AG09319 (cell line): ENCODE measurements at regions not wholly inside any gene's neighbourhood (a gene's known extent, or its start where the extent isn't known, plus 50 kb on each side); places are given as distances from the start of the nearest gene placed in this dataset.
A peak's percentile ranks its signal among the peaks of the same experiment; 100 is the strongest.

Experiments used
- DNase-seq: peaks from one replicate; pipeline ENCODE4 v3.0.0-alpha.2; 2010; ENCODE audit warnings: low read depth; ENCODE audit errors: extremely low read depth
- TF ChIP-seq, protein P1 (sequence below): IDR thresholded peaks from 2 replicates; pipeline ENCODE4 v1.5.1; 2011; ENCODE audit warnings: low read depth, mild to moderate bottlenecking, inconsistent platforms, low read length, moderate library complexity

DNA sequence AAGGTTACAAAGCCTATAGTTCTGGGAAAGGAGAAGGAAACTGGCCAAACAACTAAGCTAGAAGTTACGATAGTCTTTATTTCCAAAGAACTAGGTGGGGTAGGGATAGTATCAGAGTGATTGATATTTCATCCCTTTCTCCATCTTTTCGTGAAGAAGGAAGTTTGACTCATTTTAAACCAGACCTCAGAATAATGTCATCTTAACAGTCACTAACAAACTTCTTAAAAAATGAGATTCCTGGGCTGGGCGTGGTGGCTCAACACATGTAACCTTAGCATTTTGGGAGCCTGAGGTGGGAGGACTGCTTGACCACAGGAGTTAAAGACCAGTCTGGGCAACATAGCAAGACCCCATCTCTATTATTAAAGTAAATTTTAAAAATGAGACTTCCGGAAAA lies 69.4 kb downstream of the ARL4A start:
- TF ChIP-seq, protein P1, sequence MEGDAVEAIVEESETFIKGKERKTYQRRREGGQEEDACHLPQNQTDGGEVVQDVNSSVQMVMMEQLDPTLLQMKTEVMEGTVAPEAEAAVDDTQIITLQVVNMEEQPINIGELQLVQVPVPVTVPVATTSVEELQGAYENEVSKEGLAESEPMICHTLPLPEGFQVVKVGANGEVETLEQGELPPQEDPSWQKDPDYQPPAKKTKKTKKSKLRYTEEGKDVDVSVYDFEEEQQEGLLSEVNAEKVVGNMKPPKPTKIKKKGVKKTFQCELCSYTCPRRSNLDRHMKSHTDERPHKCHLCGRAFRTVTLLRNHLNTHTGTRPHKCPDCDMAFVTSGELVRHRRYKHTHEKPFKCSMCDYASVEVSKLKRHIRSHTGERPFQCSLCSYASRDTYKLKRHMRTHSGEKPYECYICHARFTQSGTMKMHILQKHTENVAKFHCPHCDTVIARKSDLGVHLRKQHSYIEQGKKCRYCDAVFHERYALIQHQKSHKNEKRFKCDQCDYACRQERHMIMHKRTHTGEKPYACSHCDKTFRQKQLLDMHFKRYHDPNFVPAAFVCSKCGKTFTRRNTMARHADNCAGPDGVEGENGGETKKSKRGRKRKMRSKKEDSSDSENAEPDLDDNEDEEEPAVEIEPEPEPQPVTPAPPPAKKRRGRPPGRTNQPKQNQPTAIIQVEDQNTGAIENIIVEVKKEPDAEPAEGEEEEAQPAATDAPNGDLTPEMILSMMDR = no peak
- no peak for DNase-seq

DNA sequence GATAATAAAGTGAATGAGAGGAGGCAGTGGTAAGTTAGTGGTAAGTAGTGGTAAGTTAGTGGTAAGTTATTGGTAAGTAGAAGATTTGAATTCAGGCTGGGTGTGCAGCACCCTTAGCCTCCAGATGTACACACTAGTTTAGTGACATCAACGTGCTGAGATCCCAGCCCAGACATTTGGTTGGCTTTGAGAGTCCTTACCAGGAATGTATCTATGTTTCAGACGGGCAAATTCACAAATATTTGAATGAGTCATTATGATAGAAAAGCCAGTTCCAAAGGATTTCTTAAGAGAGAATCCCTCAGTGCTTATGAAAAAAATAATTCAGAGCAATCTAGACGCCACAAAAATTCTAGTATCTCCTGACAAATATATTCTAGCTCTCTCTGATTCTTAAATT lies 70.0 kb downstream of the ARL4A start:
- peak; percentile 52 for DNase-seq
- TF ChIP-seq, protein P1 = no peak

DNA sequence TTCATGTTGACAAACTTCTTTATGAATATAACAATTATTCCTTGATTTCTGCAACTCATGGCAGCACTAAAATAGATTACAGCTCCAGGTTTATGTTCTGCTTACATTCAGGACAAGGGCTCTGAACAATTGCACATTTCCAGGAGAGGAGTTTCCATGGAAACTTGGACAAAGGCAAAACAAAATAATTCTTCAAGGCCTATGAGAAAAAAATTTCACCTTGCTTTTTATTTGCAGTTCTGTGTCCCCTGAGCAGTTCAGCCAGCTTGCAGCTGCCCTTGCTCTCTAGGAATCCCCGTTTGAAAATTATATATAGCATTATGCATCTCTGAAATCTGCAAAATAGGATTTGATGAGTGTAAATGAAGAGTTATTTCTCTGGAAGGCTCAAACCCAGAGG lies 71.7 kb downstream of the ARL4A start:
- TF ChIP-seq, protein P1 = no peak
- DNase-seq = no peak

DNA sequence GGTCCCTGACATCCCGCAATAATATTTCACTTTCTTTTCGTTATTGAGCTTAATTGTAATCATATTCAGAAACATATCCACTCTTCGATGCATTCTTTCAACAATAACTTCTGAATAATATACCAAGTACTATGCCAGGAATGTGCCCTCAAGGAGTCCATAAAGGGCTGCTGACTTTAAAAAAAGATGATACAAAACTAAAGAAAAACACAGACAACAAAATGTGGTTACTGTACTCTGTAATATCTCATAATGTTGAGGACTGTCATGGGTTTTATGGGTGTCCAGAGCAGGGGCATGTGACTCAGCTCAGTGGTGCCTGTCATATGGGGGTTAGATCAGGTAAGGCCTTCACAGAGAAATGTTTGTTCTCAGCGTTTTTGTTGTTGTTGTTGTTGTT lies 73.7 kb downstream of the ARL4A start:
- DNase-seq = no peak
- TF ChIP-seq, protein P1 = no peak

DNA sequence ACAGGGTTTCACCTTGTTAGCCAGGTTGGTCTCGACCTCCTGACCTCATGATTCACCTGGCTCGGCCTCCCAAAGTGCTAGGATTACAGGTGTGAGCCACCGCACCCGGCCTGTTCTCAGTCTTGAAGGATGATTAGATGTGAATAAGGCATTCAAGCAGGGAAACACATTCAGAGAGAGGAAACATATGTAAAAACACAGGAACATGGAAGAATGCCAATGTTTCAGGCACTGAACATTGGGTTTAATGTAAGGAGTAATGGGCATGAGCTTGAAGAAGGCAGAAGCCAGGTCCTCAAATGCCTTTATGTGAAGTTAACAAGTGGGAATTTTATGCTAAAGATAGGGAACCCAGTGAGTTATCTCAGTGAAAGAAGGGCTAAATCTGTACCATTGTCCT lies 74.3 kb downstream of the ARL4A start:
- no peak for DNase-seq
- TF ChIP-seq, protein P1 = no peak

DNA sequence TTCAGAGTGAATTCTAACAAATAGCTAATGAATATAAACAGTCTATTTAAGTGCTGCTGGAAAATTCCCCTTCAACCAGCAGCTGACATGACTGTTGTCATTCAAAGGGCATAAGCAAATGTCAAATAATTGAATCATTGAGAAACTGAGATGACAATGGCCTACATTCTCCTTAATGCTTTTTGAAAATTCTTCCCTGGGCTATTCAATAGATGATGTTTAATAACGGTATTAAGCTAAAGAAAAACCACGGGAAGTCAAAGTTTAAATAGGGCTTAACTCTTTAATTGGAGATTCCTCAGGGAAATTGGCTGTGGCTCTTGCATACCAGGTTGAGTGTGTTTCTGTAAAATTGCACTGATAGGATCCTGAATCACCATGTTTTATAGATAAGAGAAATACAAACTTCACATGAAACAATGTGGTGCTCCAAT lies 77.0 kb downstream of the ARL4A start:
- no peak for DNase-seq
- TF ChIP-seq, protein P1 = no peak

DNA sequence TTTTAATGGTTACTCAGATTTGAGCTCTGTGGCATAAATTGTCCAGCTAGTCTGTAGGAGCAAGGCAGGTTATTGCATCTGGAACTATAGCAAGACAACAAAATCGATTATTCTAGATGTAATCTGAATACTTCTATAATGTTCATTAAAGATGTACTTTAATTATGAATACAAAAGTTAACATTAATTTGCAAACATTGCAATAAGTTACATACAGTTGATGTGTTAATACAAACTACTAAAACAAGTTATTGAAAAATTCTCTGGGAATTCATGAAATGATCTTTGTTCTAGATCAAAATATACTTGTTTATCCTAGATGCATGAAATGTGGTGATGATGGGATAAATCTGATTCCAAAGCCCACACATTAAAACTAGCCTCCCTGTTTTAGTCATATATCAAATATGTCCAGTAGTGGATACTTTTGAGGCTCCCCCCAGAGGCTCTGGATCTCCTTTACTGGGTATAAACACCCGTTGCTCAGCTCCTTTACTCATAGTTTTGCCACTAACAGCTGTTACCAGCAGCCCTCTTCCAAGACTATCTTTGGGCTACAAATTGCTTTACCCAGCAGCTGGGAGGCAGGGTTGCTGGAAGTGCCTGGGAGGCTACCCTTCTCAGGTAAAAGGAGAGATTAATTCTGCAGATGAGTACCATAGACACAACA lies 78.1 kb downstream of the ARL4A start:
- DNase-seq = no peak
- TF ChIP-seq, protein P1 = no peak; the same call in 1 of the 2 replicates
